ENCODE measurements at regions not wholly inside any gene's neighbourhood (a gene's known extent, or its start where the extent isn't known, plus 50 kb on each side); places are given as distances from the start of the nearest gene placed in this dataset.

DNA sequence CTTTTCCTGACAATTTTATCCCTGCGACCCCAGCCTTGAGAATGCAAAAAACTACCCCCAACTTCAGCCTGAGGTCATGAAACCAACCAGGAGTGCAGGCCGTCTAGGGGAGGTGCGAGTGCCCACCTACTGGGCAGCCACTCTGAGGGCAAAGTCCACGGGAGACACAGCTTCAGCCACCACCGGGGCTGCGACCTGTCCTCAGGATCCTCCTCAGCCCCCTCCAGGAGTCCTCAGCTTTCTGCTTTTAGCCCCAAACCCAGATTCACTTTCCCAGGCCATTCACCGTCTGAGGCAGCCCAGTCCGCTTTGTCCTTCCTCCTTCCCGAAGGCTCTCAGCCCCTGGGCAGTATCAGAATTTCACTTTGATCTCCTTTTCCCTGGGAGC, 210.2 kb upstream of the TNP1 start:
- DNase-seq (ENCODE audit: low read depth, low spot score): no peak
- no peak overlapping the region for H3K4me3 ChIP-seq (ENCODE audit: low read length)

DNA sequence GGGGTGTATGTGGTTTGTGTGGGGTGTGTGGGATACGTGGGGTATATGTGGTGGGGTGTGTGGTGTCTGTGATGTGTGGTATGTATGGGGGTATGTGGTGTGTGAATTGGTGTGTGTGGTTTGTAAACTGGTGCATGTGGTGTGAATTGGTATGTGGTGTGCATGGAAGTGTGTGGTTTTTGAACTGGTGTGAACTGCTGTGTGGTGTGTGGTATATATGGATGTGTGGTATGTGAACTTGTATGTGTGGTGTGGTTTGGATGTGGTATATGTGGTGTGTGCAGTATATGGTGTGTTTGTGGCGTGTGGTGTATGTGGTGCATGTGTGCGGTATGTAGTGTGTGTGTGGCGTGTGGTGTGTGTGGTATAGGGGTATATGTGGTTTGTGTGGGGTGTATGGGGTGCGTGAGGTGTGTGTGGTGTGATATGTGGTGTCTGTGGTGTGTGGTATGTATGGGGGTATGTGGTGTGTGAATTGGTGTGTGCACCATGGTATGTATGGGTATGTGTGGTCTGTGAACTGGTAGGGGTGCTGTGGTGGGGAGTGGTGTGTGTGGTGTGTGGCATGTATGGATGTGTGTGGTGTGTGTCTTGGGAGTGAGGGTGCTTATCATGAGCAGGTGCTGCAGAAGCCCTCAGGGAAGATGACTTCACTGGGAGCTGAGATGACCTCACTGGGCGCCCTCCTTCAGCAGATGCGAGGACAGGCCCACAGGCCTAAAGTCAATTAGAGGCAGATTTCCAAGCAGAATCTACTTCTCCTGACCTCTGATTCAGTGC, 209.6 kb upstream of the TNP1 start:
- no peak for DNase-seq (ENCODE audit: low read depth, low spot score)
- H3K4me3 ChIP-seq (ENCODE audit: low read length): no peak overlapping the region

DNA sequence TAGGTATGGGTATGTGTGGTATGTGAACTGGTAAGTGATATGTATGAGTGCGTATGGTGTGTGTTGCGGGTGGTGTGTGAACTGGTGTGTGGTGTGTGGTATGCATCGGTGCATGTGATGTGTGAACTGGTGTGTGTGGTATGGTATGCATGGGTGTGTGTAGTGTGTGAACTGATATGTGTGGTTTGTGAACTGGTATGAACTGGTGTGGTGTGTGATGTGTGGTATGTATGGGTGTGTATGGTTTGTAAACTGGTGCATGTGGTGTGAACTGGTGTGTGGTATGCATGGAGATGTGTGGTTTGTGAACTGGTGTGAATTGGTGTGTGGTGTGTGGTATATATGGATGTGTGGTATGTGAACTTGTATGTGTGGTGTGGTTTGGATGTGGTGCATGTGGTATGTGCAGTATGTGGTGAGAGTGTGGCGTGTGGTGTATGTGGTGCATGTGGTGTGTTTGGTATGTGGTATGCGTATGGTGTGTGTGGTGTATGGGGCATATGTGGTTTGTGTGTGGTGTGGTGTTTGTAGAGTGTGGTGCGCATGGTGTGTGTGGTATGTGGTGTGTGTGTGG, 208.9 kb upstream of the TNP1 start:
- no peak for DNase-seq (ENCODE audit: low read depth, low spot score)

DNA sequence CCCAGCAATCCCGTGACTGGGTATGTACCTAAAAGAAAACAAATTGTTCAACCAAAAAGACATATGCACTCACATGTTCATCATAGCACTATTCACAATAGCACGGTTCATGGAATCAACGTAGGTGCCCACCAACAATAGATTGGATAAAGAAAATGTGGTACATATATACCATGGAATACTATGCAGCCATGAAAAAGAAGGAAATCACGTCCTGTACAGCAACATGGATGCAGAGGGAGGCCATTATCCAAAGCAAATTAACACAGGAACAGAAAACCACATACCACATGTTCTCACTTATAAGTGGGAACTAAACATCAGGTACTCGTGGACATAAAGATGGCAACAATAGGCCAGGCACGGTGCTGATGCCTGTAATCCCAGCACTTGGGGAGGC, 207.9 kb upstream of the TNP1 start:
- DNase-seq (ENCODE audit: low read depth, low spot score): no peak
- no peak overlapping the region for H3K4me3 ChIP-seq (ENCODE audit: low read length)

More for the DNA sequence above, 208.9 kb upstream of the TNP1 start:
- H3K4me3 ChIP-seq (ENCODE audit: low read length): no peak overlapping the region

DNA sequence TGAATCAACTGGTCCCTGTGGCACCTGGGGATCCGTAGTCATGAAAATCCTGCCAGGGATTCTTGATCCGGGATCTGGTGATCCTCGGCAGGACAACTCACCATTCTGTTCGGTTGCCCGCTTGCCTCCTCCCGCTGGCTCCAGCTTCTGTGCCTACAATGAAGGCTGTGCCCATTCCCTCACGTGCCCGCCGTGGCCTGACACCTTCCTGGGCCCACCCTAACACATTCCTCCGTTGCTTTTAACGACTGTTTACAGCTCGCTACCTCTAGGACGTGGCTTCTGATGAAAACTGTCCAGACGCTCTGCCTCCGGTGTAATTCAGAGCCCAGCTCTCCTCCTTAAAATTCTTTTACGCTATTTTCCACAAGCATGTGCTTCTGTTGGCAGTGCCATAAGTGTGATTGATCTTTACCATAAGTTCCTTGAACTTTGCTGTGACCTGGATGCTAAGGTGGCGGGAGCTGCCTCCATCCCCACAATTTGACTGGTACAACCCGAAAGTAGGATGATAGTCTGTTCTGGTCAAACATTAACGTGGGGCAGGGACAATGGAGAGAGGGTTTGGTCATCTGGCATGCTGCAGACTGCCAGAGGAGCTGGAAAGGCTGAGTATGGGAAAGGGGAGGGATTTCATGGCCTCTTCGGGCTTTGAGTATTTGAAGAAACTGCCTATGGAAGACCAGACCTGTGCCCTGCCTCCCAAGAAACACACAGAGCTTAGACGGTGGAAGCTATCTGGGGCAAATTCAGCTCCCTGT, 206.8 kb upstream of the TNP1 start:
- no peak overlapping the region for H3K4me3 ChIP-seq (ENCODE audit: low read length)
- no peak for DNase-seq (ENCODE audit: low read depth, low spot score)

DNA sequence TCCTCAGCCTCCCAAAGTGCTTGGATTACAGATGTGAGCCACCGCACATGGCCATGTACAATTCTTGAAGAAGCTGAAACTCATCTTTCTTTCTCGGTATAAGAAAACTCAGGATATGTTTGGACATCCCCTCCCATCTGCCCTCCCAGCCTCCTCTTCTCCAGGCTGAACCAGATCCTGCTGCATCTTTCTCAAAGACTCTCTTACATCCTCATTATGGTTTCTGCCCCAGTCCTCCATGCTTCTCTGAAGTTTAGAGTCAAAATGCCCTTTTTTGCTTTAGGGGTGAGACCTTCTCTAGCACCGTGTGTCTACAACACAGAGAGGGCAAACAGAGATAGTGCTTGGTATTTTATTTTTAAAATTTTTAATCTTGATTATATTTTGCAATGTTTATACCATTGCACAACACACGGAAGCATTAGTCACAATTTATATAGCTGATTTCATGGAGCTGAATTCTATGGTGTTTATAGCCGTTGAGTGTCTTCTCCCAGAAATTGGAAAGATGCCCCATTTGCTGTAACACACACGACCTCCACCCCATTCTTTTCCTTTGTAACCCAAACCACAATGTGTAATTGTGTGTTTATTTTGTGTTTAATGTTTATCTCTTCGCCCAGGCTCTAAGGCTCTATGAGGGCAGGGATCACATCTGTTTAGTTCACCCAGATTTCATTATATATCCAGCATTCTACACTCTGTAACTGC, 206.0 kb upstream of the TNP1 start:
- no peak overlapping the region for H3K4me3 ChIP-seq (ENCODE audit: low read length)
- DNase-seq (ENCODE audit: low read depth, low spot score): no peak

DNA sequence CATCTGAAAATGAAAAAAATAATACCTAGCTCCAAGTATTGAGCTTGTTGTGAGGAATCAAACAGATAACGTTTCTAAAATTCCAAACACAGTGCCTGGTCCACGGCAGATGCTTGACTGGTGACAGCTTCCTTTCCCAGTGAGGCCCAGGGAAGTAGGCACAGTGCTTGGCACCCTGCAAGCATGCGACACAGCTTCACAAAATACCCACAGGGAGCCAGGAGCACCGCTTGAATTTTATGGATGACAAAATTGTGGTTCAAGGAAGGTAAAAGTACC, 205.1 kb upstream of the TNP1 start:
- no peak overlapping the region for H3K4me3 ChIP-seq (ENCODE audit: low read length)
- no peak for DNase-seq (ENCODE audit: low read depth, low spot score)

DNA sequence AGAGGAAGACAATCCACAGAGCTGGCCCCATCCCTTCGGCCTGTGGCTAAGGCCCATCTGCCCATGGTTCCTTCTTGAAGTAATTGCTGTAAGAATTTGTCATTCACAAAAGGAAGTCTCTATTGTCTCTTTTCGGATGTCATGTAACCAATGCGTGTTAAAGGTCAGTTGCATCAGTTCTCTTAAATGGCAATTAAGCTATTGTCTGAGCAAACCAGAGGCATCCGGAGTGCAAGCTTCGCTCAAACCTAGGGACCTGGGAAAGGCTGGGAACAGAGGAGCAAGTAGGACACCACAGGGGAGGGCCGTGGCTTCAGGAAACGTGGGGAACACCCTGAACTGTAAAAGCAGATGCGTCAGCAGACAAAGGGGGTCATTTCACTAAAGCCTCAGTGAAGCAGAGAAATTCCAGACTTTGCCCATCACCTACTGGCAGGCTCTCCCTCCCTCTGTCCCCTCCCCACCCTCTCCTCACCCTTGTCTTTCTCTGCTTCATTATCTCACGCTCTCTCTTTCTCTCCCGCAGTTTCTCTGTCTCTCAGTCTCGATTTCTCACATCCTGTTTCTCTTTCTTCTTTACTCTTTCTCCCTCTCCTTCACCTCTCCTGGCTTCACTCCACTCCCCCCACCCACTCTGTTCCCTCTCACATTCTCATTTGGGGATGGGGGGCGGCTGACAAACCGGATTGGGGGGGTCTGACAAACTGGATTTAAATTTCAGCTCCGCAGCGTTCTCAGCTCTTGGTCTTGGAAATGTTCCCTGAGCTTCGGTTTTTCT, 204.6 kb upstream of the TNP1 start:
- H3K4me3 ChIP-seq (ENCODE audit: low read length): no peak overlapping the region
- DNase-seq (ENCODE audit: low read depth, low spot score): no peak

- no peak for DNase-seq (ENCODE audit: low read depth, low spot score)
- no peak overlapping the region for H3K4me3 ChIP-seq (ENCODE audit: low read length)
Observed at GRCh38 chr2:217063238-217063755, 203.4 kb upstream of the TNP1 start.

- no peak for DNase-seq (ENCODE audit: low read depth, low spot score)
- H3K4me3 ChIP-seq (ENCODE audit: low read length): no peak overlapping the region
Observed at GRCh38 chr2:217062768-217063167, 202.9 kb upstream of the TNP1 start.

DNA sequence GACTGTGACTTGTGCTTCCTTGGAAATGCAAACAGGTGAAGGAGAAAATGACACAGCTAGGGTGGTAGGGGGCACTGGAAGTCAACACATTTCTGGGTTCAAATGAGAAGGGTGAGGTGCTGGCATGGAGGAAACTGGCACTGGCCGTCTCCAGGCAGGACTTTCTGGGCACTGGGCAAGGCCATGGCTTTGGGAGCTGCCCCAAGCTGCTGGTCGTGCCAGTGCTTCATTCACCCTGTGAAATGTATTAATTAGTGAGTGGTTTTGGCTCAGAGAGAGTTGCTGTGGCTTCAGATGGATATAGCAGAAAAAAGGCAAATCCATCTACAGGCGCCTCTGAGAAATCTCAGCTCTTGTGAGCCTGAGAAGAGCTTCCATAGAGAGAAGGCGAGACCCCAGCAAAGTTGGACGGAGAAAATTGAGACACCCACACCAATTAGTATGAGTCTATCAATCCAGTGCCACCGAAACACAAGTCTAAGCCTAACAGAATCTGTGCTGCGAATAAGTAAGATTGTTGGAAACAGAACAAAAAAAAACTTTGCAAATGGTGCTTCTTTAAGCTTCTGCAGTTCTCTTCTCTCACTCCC, 202.1 kb upstream of the TNP1 start:
- no peak for DNase-seq (ENCODE audit: low read depth, low spot score)
- no peak overlapping the region for H3K4me3 ChIP-seq (ENCODE audit: low read length)

- H3K4me3 ChIP-seq (ENCODE audit: low read length): no peak overlapping the region
- no peak for DNase-seq (ENCODE audit: low read depth, low spot score)
Observed at GRCh38 chr2:217060951-217061547, 201.2 kb upstream of the TNP1 start.

DNA sequence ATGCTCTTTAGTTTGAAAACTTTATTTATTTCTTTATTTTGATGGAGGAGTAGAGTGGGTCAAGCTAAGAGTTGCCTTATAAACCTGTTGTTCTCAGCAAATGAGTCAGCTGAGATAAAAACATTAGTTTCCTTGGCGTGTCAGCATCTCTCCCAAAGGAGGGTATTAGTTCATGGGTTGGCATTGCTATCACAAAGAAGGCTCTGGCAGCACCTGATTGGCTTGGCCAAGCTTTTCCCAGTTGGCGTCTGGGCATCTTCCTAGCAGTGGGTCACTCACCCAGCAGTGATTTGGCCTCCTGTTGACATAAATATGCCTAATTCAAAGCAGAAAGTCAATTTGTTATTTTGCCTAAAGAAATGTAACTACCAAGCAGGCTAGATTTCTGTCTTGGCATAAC, 200.7 kb upstream of the TNP1 start:
- DNase-seq (ENCODE audit: low read depth, low spot score): no peak

GRCh38 chr2:217058791-217059755, 199.2 kb upstream of the TNP1 start:
- no peak overlapping the region for H3K4me3 ChIP-seq (ENCODE audit: low read length)
- no peak for DNase-seq (ENCODE audit: low read depth, low spot score)

More for the DNA sequence above, 200.7 kb upstream of the TNP1 start:
- no peak overlapping the region for H3K4me3 ChIP-seq (ENCODE audit: low read length)

DNA sequence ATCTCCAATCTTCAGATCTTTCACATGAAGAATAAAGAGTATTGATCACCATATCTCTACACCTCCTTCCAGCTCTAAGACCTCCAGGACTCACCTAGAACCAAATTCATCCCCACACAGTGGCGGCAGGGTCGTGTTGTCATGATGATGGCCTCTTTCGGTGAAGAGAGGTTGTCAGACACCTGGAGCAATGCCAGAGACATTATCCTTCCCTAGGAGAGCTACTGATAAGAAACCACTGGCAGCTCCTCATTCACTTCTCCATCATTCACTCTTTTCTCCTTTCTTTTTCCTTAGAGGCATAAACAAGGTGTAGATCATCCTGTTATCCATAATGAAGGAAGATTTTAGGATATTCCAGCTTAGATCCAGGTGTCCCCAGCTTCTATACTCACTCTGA, 197.9 kb upstream of the TNP1 start:
- no peak overlapping the region for H3K4me3 ChIP-seq (ENCODE audit: low read length)
- DNase-seq (ENCODE audit: low read depth, low spot score): no peak

DNA sequence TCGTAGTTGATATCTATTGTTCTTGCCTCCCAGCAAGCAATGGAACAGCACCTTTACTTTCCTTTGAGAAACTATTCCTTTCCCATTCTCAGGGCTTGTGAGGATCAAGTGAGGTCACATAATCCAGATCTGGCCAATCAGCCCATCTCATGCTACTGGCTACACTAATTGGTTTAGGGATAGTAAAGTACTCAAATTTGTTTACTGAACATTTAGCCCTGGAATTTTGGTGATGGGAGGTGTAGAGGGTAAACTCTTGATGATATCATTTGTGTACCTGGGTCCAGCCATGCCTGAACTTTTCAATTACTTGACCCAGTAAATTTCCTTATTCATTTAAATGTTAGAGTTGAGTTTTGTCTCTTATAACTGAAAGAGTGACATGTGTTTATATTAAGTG, 195.8 kb upstream of the TNP1 start:
- no peak overlapping the region for H3K4me3 ChIP-seq (ENCODE audit: low read length)
- no peak for DNase-seq (ENCODE audit: low read depth, low spot score)

GRCh38 chr2:217054791-217055190, 194.9 kb upstream of the TNP1 start:
- DNase-seq (ENCODE audit: low read depth, low spot score): no peak
- no peak overlapping the region for H3K4me3 ChIP-seq (ENCODE audit: low read length)

Measured in Jurkat, Clone E6-1 (cell line).